ENCODE measurements at regions not wholly inside any gene's neighbourhood (a gene's known extent, or its start where the extent isn't known, plus 50 kb on each side); places are given as distances from the start of the nearest gene placed in this dataset.

DNA sequence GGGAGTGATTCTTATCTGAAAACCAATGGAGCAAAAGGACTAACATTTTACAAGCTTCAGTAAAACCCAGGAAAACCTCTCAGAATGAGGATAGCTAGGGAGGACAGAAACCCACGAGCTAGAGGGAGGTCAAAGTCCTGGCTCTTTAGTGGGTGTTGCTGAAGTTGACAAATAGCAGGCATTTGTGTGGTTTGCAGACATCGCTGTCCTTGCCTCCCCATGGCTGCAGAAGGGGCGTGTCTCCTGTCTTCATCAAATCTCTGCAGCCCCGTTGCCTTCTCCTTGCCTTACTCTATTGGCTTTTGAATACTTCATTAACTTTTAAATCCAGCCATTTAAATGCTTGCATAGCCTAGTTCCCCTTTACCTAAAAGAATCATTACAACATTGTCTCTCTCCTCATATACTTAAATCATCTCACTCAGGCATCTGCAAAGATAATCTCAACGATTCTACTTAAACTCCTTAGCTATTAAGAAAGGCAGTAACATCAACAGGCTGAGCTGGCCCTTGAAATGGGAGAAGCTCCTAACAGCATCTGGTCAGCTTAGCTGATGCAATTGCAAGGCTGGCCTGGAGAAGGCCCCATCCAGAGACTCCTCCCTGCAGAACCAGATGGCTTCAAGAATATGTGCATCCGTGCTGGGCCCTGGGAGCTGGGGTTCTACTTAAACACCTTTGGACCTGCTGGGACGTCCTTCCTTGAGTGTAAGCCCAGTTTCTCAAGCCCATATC is 152.8 kb upstream of the TAS2R1 start:
- H3K4me2 ChIP-seq (ENCODE audit: low read length), result no peak overlapping the region
- H3K9me3 ChIP-seq (ENCODE audit: control insufficient read depth in 1 of 2, insufficient read depth in 1 of 2, low read depth in 1 of 2, low read length in 2 of 2), result no peaks in the 10 kb centered on the region
- H3K4me1 ChIP-seq (ENCODE audit: control insufficient read depth in 1 of 2, insufficient read depth in 2 of 2, low read length in 2 of 2), result no peaks in the 10 kb centered on the region
- H3K27me3 ChIP-seq (ENCODE audit: insufficient read depth, low read length), result no peaks in the 10 kb centered on the region
- no peaks in the 10 kb centered on the region for H3K36me3 ChIP-seq (ENCODE audit: control insufficient read depth in 1 of 2, insufficient read depth in 2 of 2, low read length in 2 of 2)
- no peak overlapping the region for H2AFZ ChIP-seq (ENCODE audit: low read depth, low read length, poor library complexity, severe bottlenecking)
- DNase-seq (ENCODE audit: low read depth, low spot score) (no peak), ATAC-seq (no peak)
- no peak overlapping the region for H3K4me3 ChIP-seq (replicated peaks in 1 of 2; ENCODE audit: low read depth in 1 of 2, low read length in 2 of 2)
- TF ChIP-seq EZH2 (IDR thresholded peaks at IDR 0.05) (no peak), ELF1 (IDR thresholded peaks at IDR 0.05; ENCODE audit: borderline replicate concordance, low read depth) (no peak), YY1 (IDR thresholded peaks at IDR 0.05; ENCODE audit: extremely low read depth, insufficient replicate concordance, low read depth, low read length) (no peak), SIN3A (IDR thresholded peaks at IDR 0.05; ENCODE audit: low read depth) (no peak), CBX3 (IDR thresholded peaks at IDR 0.05; ENCODE audit: low read depth) (no peak), POLR2A (IDR thresholded peaks at IDR 0.05; ENCODE audit: borderline replicate concordance, extremely low read depth, insufficient read depth, insufficient read length) (no peak), RAD21 (IDR thresholded peaks at IDR 0.05; ENCODE audit: low read depth) (no peak), POLR2AphosphoS5 (IDR thresholded peaks at IDR 0.05; ENCODE audit: low read depth, low read length) (no peak), EZH2phosphoT487 (IDR thresholded peaks at IDR 0.05; ENCODE audit: borderline replicate concordance) (no peak)
- TF ChIP-seq, protein P1, sequence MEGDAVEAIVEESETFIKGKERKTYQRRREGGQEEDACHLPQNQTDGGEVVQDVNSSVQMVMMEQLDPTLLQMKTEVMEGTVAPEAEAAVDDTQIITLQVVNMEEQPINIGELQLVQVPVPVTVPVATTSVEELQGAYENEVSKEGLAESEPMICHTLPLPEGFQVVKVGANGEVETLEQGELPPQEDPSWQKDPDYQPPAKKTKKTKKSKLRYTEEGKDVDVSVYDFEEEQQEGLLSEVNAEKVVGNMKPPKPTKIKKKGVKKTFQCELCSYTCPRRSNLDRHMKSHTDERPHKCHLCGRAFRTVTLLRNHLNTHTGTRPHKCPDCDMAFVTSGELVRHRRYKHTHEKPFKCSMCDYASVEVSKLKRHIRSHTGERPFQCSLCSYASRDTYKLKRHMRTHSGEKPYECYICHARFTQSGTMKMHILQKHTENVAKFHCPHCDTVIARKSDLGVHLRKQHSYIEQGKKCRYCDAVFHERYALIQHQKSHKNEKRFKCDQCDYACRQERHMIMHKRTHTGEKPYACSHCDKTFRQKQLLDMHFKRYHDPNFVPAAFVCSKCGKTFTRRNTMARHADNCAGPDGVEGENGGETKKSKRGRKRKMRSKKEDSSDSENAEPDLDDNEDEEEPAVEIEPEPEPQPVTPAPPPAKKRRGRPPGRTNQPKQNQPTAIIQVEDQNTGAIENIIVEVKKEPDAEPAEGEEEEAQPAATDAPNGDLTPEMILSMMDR (IDR thresholded peaks at IDR 0.05 in 2 of 3, conservative IDR thresholded peaks at IDR 0.05 in 1 of 3; ENCODE audit: borderline replicate concordance in 1 of 3, insufficient read depth in 1 of 3, low read depth in 2 of 3, low read length in 2 of 3), result no peak
- TF ChIP-seq, protein P2, sequence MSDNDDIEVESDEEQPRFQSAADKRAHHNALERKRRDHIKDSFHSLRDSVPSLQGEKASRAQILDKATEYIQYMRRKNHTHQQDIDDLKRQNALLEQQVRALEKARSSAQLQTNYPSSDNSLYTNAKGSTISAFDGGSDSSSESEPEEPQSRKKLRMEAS (IDR thresholded peaks at IDR 0.05), result no peak
- TF ChIP-seq, protein P3, sequence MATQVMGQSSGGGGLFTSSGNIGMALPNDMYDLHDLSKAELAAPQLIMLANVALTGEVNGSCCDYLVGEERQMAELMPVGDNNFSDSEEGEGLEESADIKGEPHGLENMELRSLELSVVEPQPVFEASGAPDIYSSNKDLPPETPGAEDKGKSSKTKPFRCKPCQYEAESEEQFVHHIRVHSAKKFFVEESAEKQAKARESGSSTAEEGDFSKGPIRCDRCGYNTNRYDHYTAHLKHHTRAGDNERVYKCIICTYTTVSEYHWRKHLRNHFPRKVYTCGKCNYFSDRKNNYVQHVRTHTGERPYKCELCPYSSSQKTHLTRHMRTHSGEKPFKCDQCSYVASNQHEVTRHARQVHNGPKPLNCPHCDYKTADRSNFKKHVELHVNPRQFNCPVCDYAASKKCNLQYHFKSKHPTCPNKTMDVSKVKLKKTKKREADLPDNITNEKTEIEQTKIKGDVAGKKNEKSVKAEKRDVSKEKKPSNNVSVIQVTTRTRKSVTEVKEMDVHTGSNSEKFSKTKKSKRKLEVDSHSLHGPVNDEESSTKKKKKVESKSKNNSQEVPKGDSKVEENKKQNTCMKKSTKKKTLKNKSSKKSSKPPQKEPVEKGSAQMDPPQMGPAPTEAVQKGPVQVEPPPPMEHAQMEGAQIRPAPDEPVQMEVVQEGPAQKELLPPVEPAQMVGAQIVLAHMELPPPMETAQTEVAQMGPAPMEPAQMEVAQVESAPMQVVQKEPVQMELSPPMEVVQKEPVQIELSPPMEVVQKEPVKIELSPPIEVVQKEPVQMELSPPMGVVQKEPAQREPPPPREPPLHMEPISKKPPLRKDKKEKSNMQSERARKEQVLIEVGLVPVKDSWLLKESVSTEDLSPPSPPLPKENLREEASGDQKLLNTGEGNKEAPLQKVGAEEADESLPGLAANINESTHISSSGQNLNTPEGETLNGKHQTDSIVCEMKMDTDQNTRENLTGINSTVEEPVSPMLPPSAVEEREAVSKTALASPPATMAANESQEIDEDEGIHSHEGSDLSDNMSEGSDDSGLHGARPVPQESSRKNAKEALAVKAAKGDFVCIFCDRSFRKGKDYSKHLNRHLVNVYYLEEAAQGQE (IDR thresholded peaks at IDR 0.05; ENCODE audit: low read depth), result no peak
- ChIA-PET RAD21 (ENCODE audit: low non-redundant PET in 1 of 2, low total read pairs in 2 of 2, uncharacterized antibody in 2 of 2, unreplicated experiment in 2 of 2) (no interaction called here), CTCF (no interaction called here), POLR2A (no interaction called here)
- no peaks in the 10 kb centered on the region for H4K20me1 ChIP-seq (ENCODE audit: insufficient read depth)
- intact Hi-C loops (cut with micrococcal nuclease), result no loop called here
- H3K79me2 ChIP-seq (ENCODE audit: insufficient read depth, low read length), result no peaks in the 10 kb centered on the region
- no peaks in the 10 kb centered on the region for H3K9me2 ChIP-seq (ENCODE audit: insufficient read depth)
- no peak overlapping the region for H3K27ac ChIP-seq (ENCODE audit: low read depth, low read length)
- no TSS peak for BruUV-seq (replicated peaks)
- H3K9ac ChIP-seq (ENCODE audit: low read length), result no peak overlapping the region
